ENCODE measurements at regions not wholly inside any gene's neighbourhood (a gene's known extent, or its start where the extent isn't known, plus 50 kb on each side); places are given as distances from the start of the nearest gene placed in this dataset.
"Not testable (repeated sequence)": the region's sequence is repeated elsewhere in the genome, so short reads cannot be mapped to it uniquely, and the experiment has no call there.

DNA sequence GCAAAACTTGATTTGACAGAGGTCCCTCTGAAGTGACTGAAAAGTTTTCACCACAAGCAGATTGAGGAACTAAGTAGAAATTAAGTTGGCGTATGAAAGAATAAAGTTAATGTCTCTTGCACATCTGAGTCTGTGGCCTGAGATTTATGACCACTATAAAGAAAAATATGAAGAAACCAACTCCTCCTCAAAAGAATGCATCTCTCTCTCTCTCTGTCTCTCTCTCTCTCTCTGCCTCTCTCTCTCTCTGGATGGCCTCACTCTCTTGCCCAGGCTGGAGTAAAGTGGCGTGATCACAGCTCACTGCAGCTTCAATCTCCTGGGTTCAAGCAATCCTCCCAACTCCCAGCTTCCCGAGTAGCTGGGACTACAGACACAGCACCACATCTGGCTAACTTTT lies 55.2 kb downstream of the RPL22L1 start:
- DNase-seq = no peak

DNA sequence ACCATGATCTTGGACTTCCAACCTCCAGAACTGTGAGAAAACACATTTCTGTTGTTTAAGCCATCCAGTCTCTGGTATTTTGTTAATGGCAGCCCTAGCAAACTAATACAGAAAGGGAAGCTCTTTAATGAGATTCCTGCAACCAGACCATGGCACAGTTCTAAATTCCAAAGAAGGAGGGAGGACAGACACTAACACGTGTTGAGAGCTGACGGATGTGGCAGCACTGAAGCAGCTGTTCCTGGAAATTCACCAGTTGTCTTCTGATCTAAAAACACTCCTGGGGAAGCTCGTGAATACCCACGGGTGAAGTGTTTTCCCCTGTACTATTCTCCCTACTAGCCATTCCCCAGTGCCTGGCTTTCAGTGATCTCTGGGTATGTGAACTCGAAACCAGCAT lies 56.7 kb downstream of the RPL22L1 start:
- no peak for DNase-seq

DNA sequence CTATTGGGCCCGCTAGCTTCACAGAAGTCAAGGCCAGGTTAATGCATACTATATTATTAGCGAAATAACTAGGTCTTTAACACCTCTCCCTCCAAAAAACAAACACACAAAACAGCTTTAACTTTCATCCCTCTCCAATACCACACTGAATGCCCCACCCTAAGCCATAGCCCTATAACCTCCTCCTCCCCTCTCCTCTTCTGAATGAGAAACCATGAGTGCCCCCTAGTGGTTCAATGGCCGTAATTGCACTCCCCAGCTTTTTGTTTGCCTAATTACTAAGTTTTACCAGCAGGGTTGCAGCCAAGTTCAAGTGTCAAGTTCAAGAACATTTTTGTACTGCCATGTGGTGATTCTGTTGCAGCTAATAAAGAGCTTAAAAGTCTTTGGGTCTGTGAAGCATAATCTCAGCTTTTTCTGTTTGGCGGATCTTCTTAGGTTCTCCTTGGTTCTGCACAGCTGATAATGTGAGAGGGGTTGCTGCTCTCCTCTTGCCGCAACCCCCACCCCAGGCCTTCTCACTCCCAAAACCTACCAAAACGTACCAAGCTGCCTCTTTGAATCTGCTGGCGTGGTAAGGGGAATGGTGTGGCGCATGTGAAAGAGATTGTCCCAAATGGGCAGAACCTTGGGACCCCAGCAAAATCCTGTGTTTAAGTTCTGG lies 57.9 kb downstream of the RPL22L1 start:
- DNase-seq = peak; percentile 19

DNA sequence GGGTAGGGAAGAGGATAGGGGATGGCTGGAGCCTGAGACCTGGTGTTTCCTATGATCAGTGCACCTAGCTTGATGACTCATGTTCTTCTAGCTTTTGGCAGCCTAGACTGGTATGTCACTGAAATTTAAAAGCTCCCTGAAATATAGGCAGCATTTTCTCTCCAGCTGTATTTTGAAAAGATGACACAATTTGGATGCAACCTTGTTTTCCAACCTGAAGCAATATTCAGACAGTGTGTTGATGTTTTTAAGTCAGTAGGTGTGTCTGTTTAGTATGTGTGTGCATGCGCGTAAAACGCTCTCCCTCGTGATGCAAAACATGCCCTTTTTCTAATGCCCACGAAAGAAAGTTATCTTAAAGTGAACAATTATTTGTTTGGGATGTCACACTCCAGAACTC lies 58.5 kb downstream of the RPL22L1 start:
- no peak for DNase-seq

DNA sequence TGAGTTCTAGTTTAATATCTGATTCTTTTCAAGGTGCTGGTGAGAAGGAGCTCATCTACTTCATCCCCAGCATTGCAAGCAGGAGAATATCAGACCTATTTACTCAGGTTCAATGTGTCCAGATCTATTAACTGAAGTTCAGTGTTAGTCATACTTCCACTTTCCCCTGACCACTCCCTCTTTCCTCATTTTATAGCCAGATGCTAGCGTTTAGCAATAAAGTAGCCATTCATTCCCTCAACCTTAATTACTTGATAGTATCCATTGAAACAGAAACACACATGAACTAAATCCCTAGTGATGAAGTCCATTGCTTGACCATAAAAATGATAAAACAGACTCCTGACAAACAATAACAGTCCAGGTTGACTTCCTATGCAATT lies 60.0 kb downstream of the RPL22L1 start:
- no peak for DNase-seq

DNA sequence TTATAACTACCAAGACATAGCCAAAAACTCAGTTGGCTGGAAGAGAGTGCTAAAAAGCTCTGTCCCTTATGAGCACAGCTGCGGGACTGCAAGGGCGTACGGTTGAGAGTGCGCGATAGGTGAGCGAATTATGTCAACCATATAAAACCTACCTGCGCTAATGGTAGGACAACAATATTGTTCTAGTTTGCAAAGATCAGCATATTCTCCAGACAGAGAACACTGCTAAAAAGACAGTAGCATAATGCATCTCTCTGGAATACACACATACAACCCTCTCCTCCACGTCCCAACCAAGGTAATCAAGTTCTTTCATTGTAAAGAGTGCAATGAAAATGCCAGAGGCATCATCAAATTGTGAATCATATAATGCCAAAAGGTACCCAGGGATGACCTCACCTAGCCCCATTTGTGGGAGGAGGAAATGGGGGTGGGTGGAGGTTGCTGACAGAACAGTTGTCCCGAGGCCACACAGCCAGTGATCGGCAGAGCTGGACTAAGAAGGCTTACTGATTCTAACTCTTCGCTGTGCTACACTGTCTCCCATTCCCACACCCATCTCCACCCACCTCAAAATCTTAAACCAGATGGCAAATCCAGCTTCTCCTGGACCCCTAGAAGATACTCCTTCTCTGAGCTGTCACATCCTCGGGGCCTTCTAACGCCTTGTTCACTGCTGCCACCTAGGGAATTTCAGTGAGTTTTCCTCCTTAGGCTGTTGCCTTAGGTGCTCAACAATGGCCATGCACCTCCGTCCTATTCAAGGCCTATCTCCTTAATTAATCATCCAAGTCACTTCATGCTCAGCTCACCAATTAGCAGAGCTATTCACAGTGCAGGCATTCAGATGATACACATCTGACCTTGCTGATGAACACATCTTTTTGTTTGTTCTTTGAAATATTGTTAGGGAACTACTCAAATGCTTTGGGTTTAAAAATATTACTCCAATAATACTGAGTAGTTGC lies 60.7 kb downstream of the RPL22L1 start:
- no peak for DNase-seq

DNA sequence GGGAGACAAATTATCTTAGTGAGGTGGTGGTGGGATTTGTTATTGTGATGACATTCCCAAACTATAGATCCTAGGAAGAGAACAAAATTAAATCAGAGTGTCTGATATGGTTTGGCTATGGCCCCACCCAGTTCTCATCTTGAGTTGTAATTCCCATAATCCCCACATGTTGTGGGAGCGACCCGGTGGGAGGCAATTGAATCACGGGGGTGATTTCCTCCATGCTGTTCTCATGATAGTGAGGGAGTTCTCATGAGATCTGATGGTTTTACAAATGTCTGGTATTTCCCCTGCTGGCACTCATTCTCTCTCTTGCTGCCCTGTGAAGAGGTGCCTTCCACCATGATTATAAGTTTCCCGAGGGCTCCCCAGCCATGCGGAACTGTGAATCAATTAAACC lies 62.0 kb downstream of the RPL22L1 start:
- no peak for DNase-seq

DNA sequence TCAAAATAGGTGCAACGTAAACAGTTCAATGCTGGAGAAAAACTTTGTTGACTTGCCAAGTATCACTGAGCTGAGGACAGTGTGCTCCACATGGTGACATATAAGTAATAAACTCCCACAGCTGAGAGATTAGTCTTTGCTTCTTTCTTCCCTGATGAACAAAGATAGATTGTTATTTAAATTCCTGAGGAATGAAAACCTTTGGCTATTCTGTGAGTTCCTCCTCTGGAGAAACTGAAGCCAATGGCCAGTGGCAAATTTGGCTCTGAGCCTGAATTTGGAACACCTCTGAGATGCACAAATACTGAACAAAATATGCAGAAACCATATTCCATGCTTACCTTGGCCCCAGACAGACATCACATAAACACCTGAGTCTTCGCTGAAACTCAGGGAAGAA lies 63.3 kb downstream of the RPL22L1 start:
- no peak for DNase-seq

DNA sequence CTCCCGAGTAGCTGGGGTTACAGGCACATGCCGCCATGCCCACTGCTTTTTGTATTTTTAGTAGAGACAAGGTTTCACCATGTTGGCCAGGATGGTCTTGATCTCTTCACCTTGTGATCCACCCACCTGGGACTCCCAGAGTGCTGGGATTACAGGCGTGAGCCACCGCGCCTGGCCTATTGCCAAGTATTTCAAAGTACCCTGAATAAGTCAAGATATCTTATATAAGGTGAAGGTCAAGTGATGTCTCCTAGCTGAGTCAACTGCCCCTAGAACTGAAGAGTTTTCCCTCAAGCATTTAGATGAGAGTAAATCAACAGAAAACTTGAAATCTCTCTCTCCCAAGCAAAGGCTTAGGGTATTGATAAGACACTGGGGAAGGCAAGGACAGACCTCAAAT lies 63.9 kb downstream of the RPL22L1 start:
- no peak for DNase-seq

DNA sequence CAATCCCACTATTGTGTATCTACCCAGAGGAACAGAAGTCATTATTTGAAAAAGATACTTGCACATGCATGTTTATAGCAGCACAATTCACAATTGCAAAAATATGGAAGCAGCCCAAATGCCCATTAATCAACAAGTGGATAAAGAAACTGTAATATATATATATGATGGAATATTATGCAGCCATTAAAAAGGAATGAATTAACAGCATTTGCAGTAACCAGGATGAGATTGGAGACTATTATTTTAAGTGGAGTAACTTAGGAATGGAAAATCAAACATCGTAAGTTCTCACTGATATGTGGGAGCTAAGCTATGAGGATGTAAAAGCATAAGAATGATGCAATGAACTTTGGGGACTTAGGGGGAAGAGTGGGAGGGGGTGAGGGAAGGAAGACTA lies 64.7 kb downstream of the RPL22L1 start:
- not testable (repeated sequence) for DNase-seq

DNA sequence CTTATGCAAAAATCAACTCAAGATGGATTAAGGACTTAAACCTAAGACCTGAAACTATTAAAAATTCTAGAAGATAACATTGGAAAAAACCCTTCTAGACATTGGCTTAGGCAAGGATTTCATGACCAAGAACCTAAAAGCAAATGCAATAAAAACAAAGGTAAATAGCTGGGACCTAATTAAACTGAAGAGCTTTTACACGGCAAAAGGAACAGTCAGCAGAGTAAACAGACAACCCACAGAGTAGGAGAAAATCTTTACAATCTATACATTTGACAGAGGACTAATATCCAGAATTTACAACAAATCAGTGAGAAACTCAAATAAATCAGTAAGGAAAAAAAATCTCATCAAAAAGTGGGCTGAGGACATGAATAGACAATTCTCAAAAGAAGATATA lies 65.4 kb downstream of the RPL22L1 start:
- DNase-seq = not testable (repeated sequence)

DNA sequence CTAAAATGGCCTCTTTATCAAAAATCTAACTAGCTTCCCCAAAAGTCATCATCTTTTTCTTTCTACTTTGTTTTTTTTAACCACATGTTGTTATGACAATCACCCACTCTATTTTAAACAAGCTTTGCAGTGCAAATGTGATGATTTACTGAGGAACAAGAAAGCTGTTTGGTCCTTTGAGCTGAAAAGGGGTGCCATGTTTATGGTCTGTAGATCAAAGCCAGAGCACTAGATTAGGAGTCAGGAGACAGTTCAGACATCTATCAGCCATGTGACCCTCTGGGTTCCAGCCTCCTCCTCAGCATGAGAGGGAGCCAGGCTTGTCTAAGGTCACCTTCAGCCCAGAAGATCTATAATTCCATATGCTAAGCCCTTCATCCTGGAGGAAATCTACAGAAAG lies 65.9 kb downstream of the RPL22L1 start:
- no peak for DNase-seq

DNA sequence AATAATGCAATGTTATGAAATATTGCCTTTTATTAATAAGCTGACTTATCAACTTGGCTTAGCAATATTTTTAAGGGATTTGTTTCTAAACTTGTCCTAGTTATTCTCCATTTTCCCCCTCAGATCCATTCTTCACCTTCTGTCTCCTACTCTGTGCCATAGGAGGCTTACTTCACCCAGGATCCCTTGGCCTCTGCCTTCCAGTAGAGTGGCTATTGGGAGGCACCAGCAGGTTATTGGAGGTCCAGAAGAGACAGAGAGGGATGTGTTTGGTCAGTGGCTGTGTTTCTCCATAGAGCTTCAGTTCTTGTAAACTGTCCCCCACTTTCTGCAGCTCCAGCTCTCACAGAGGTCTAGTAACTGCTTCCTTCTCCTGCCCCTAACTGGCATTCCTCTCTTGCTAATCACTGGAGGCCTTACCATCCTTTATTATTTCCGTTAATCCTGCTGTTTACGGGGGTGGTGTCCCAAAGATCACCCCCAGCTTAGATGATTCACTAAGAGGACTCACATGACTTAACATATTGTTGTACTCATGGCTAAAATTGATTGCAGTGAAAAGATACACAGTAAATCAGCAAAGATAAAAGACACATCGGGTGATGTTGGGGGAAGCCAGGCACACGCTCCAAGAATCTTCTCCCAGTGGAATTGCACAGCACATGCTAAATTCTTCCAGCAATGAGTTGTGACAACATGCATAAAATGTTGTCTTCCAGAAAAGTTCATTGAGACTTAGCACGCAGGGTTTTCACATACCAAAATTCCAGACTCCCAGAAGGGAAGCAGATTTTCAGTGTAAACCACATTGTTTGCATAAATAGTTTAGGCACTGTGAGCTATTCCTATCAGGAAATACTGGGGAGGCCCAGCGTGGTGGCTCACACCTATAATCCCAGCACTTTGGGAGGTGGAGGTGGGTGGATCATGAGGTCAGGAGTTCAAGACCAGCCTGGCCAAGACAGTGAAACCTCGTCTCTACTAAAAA lies 67.5 kb downstream of the RPL22L1 start:
- DNase-seq = no peak

DNA sequence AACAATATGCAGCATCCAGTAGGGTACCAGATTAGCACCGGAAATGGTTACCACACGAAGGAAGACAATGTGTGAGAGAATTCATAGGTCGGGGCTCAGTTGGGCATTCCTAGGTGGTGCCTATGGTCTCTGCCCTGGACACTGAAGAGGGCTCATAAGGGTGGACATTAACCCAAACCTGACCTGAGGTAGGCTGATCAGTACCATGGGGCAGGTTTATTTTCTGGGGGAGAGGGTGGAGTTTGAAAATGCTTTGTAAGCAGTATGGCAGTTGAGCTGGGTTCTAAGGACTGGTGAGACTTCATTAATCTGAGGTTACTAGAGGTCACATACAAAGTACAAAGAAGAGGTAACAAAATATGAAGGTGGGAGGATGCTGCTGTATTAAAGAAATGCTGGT lies 68.4 kb downstream of the RPL22L1 start:
- no peak for DNase-seq

DNA sequence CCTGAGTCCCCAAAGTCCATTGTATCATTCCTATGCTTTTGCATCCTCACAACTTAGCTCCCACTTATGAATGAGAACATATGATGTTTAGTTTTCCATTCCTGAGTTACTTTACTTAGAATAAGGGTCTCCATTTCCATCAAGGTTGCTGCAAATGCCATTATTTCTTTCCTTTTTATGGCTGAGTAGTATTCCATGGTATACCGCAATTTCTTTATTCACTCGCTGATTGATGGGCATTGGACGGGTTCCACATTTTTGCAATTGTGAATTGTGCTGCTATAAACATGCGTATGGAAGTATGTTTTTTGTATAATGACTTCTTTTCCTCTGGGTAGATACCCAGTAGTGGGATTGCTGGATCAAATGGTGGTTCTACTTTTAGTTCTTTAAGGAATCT lies 69.7 kb downstream of the RPL22L1 start:
- DNase-seq = not testable (repeated sequence)

DNA sequence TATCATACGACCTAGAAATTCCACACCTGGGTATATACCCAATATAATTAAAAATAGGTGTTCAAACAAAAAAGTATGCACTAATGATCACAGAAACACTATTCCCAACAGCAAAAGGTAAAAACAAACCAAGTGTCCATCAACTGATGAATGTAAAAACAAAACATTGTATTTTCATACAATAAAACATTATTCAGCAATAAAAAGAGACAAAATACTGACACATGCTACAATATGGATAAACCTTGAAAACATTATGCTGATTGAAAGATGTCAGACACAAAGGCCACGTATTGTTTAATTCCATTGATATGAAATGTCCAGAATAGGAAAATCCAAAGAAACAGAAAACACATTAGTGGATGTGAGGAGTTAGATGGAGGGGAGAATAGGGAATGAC lies 71.0 kb downstream of the RPL22L1 start:
- DNase-seq = no peak

DNA sequence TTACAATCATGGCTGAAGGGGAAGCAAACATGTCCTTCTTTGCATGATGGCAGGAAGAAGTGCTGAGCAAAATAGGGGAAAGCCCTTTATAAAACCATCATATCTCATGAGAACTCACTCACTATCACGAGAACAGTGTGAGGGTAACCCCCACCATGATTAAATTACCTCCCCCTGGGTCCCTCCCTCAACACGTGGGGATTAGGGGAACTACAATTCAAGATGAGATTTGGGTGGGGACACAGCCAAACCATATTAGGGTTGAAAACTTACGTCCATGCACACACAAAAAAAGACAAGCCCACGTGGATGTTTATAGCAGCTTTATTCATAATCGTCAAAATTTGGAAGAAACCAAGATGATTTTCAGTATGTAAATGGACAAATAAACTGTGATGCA lies 72.3 kb downstream of the RPL22L1 start:
- no peak for DNase-seq

DNA sequence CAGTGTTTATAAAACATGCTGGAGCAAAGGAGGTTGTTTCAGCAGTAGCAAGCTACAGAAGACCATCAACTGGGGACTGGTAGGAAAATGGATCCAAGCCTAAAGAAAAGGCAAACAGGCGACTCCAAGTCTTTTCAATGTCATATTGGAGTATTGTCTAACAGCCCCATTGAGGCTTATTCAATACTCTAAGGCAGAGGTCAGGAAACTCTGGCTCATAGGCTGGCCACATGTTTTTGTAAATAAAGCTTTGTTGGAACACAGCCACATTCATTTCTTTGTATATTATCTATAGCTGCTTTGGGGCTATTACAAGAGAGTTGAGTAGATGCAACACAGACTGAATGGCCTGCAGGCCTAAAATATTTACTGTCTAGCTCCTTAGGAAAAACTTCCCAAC lies 77.5 kb downstream of the RPL22L1 start:
- no peak for DNase-seq

DNA sequence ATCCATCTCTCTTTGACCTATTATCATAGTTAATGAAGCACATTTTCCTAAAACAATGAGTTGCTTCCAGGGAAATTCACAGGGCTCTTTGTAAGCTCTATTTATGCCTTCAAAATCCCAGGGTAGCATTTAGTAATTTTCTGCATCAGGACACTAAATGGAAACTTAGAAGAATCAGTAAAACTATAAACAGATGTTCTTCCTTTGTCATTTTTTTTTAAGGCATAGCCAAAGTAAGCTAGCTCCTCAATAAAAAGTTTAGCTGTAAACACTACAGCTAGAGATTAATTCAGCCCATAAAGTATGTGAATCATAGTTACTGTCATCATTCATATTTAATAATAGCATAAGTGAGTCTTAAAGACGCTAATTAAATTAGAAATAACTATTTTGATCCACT lies 79.3 kb downstream of the RPL22L1 start:
- DNase-seq = no peak

DNA sequence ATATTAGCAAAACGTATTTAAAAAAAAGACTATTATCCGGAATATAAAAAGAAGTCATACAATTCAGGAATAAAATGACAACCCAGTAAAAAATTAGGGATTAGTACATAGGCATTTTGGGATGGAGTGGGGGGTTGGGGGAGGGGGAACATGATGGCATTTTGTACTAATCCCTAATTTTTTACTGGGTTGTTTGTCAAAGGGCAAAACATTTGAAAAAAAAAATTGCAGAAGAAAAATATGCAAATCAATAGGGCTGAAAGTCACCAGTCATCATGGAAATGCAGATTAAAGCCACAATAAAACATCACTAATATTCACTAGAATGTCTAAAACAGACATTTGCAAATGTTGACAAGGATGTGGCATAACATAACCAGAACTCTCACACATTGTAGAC lies 82.5 kb downstream of the RPL22L1 start:
- no peak for DNase-seq

DNA sequence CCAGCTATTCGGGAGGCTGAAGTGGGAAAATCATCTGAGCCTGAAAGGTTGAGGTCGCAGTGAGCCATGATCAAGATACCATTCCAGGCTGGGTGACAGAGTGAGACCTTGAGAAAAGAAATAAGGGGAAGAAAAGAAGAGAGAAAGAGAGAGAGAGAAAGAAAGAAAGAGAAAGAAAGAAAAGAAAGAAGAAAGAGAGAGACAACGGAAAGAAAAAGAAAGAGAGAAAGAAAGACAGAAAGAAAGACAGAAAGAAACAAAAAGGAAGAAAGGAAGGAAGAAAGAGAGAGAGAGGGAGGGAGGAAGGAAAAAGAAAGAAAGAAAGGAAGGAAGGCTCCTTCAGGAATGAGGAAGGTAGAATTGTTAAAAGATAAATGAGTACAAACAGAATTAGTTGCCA lies 84.5 kb downstream of the RPL22L1 start:
- no peak for DNase-seq

DNA sequence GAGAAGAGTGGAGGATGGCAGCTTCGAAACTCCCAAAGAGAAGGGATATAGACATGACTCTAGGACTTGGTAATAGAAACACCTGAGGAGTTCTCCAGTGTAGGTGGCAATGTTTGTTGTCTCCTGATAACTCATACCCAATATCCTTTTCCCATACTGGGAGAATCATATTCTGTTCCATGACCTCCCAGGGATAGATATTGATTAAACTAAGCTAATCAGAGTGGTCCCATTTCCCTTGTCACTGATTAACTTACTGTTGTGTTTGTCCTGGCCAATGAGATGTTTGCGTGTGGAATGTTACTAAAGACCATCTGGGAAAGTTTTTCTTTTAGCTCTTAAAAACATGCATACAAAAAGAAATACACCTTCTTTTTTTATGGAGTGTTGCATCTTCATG lies 85.6 kb downstream of the RPL22L1 start:
- no peak for DNase-seq

DNA sequence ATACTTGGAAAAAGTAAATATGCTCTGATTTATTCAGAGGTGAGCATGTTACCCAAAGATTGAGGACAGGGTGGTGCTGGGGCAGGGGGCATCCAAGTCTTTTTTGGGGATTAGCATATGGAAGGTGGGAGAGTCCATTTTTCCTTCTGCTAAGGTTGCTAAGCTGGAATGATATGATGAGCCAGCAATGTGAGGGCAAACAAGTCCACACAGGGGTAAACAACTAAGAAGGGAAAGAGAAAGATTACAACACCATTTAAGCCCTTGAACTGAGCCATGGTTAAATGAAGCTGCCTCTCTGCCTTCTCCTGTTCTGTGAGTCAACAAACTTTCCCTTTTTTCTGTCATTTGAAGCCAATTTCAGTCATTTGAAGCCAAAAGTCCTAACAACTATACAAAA lies 89.0 kb downstream of the RPL22L1 start:
- no peak for DNase-seq

Measured in GF-D8 (cell line).